Hypothalamus (tissue), 51 donors: ENCODE measurements at regions not wholly inside any gene's neighbourhood (a gene's known extent, or its start where the extent isn't known, plus 50 kb on each side); places are given as distances from the start of the nearest gene placed in this dataset.

Experiments used
- DNase-seq, 51 donors: peaks; one replicate each; lab custom pipeline; 2025; lab: John Stamatoyannopoulos, UW

DNA sequence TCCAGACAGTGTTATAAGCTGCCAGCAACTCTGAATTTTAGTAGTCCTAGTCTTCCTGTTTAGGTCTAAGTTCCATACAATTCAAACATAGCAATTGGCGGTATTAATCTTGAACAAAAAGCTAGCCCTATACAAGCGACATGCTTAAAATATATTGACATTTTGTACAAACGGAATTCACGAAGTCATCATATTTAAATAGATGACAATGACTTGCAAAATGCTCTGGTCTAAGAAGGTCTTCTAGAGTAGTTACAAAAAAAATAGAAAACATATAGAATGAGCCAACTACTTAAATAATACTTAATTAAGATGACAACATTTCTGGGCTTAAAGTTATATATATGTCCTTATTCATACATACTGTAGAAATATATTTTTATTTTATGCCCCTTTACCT is 446.6 kb downstream of the ANKRD7 start:
- no peak for DNase-seq

DNA sequence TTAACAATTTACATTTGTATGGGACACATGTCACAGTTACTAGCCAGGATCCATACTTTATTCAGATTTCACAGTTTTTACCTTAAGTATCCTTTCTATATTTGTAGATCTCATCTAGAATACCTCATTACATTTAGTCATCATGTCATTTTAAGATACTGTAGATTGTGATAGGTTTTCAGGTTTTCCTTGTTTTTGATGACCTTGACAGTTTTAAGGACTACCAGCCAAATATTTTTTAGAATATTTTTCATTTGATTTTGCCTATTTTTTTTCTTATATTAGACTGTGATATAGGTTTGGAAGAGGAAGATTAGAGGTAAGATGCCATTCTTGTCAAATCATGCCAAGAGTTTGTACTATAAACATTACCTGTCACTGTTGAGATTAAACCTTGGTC is 460.3 kb downstream of the ANKRD7 start:
- no peak for DNase-seq

DNA sequence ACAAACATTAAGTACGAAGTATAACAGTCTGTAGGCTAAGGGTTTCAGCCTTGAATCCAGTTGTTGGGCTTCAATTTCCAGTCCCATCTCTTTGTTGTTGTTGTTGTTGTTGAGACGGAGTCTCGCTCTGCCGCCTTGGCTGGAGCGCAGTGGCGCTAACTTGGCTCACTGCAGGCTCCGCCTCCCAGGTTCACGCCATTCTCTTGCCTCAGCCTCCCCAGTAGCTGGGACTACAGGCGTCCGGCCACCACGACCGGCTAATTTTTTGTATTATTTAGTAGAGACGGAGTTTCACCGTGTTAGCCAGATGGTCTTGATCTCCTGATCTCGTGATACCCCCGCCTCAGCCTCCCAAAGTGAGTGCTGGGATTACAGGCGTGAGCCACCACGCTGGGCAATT is 464.9 kb downstream of the ANKRD7 start:
- no peak for DNase-seq

DNA sequence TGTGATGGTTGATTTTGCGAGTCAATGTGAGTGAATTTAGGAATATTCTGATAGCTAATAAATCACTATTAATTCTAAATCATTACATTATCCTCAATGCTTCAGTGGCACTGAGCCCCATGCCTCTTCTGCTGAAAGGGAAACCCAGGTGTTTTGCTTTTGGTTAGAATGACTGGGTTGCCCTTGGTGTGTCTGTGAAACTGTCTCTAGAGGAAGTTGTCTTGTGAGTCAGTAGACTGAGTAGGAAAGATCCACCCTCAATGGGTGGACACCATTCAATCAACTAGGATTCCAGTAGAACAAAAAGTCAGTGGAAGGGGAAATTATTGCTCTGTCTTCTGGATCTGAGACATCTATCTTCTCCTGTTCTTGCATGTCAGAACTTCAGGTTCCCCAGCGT is 472.4 kb downstream of the ANKRD7 start:
- no peak for DNase-seq

DNA sequence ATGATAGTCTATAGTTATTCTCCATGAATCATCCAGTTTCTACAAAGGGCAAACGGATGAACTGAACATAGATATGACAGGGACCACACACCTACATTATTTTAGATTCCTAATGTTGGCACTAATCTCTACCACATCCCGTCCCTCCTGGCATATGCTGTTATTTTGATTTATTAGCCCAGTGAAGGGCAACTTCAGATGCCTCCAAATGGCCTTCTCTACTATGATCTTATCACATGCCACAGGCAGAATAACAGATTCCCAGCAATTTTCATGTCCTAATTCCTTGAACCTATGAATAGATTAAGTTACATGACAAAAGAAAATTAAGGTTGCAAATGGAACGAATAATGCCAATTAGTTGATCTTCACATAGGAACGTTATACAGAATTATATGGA is 474.7 kb downstream of the ANKRD7 start:
- no peak for DNase-seq

DNA sequence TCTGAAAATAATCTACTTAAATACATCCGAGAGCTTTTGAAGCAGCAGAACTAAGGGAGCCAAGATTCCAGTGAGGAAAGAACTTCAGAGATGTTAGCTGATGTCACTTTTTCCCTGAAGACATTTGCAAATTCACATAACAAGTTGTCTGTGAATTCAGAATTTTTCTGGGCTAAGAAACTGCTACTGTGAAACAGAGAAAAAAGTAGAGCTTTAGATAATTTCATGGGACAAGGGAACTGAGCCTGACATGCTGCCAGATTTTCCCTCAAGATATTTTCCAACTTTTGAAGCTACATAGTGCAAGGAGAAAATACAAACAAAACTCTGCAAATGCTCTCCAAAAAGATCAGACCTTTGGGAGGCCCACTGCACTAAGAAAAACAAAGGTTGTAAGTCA is 484.2 kb downstream of the ANKRD7 start:
- DNase-seq, result no peak

DNA sequence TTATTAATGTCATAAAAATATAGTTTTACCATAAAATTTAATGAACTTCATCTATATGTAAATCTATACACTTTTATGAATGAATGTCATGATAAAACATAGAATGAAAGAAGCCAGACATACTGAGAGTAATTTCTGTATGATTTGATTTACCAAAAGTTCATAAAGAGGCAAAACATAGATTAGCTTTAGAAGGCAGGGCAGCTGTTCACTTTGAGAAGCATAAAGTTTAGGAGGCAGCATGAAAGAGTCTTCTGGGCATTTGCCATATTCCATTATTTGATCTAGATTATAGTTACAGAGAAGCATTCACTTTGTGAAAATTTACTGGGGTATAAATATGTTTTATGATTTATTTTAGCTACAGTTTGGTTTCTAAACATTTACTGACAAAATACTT is 487.2 kb downstream of the ANKRD7 start:
- DNase-seq, result no peak

DNA sequence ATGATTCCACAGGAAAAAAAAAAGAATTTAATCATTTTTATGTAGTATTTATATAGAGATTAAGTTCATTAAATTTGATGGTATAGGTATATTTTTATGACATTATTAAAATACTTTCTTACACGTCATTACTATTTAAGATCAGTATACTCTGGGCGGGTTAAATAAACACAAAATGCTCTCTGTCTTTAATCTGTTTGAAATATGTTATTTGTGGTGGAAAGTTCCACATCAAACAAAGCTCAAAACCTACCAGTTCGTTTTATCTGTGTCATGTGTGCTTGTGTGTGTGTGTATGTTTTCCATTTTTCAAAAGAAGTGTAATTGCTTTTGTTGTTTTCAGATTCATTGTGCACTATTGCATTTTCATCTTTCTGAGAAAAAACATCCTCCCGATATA is 488.5 kb downstream of the ANKRD7 start:
- no peak for DNase-seq

DNA sequence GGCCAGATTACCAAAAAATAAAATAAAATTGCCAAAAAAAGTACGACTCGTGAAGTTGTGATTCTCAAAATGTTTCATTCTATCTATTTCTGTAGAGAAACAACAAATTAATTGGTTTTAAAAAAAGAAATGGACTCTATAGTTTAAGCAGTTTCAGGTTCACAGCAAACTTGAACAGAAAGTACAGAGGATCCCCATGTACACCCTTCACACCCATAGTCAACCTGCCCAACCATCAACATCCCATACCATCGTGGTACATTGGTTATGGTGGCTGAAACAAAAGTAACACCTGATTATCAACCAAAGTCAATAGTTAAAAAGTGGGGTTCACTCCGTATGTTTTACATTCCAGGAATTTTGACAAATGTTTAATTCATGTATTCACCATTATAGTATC is 496.1 kb downstream of the ANKRD7 start:
- DNase-seq, result no peak

DNA sequence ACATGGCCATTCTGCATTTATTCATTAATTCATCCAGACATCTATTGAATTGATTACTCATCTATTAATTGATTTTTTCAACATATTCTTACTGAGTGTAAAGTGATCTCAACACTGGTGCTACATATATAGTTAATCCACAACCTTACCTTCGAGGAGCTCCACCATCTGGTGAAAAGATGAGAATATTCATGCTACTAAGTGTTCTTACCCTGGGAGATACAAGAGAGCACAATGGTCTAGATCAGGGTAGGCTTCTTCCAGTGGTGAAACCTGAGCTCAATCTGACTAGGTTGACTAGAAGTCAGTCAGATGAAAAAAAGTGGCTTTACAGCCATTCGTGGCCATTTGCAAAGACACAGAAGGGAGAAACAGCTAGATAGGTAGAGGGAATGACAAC is 507.4 kb downstream of the ANKRD7 start:
- DNase-seq, result no peak

DNA sequence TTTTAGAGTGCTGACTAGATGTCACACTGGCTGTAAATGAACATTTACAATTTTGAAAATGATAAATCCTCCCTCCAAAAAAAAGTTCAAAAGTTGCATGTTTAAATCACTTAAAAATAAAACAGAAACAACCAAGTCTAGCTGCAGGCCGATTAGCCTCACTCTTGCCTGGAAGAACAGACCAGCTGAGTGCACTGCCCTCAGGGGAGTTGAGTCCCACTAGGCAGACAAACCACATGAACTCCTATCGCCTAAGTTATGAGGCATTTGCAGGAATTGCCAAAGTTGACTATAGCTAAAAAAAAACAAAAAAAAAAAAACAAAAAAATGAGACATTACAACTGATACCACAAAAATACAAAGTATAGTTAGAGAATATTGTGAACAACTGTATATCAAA is 510.0 kb downstream of the ANKRD7 start:
- no peak for DNase-seq

DNA sequence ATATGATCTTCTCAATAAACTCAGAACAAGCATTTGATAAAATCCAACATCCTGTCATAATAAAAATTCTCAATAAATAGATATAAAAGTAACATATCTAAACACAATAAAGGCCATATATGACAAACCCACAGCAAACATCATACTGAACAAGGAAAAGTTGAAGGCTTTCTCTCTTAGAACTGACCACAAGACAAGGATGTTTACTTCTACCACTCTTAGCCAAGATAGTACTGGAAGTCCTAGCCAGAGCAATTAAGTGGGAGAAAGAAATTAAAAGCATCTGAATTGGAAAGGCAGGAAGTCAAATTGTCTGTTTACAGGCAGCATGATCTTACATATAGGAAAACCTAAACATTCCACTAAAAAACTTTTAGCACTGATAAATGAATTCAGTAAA is 510.9 kb downstream of the ANKRD7 start:
- no peak for DNase-seq

DNA sequence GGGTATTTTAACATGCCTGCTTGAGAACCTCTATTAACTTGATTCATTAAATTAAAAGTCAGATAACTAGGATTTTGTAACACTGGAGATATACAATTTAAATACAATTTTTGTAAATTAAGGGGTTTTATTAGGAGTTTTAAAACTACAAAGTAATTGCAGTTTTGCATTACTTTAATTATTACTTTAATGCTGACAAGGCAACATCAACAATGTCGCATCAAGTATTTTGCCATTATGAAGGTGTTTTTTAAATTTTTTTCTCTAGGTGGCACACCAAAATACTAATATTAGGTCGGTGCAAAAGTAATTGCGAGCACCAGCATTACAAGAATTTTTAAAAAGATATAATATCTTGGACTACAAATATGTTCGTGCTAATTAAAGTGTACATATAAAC is 513.4 kb downstream of the ANKRD7 start:
- no peak for DNase-seq

DNA sequence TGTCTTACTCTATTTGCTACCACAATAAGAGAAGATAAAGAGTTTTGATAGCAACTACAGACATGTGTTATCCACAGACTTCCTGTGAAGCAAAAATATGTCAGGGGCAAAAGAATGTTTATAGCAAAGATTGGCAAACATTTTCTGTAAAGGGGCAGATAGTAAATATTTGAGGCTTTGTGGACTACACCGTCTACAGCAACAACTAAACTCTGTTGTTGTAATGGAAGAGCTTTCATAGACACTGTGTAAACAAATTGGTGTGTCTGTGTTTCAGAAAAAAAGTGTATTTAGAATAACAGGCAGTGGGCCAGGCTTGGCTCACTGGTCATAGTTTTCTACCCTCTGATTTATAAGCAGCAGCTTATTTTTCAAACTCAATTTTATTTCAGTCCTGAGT is 521.4 kb downstream of the ANKRD7 start:
- DNase-seq, result no peak

DNA sequence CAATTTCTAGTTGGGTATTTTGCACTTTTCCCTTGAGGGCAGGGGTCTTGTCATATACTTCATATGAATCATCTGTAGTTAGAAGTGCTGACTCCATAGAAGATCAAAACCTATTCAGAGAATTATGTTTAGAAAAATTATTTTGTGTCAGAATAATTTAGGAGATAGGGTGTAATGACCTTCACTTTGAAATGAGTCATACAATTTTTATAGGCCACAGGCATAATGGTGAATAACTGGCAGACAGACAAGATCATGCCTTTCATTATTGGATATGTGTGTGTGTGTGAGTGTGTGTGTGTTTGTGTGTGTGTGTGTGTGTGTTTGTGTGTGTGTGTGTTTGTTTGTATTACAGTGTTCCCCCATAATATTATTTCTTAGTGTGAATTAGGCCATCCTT is 523.0 kb downstream of the ANKRD7 start:
- no peak for DNase-seq

DNA sequence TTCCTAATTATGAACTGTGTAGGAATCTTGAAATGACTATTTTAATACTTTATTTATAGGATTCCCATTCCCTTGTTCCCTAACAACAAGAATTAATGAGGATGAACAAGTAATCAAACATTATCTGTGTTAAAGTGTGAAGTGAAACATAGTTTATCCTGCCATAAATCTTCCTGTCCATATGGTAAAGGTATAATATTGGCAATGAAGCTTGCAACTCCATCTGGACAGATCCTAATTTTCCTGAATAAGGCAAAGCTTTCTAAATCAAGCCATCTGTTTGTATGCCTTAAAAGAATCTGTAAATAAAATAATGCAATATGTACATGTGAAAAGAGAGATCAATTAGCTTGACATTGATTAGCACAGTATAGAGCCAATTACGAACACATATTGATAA is 529.0 kb downstream of the ANKRD7 start:
- no peak for DNase-seq

DNA sequence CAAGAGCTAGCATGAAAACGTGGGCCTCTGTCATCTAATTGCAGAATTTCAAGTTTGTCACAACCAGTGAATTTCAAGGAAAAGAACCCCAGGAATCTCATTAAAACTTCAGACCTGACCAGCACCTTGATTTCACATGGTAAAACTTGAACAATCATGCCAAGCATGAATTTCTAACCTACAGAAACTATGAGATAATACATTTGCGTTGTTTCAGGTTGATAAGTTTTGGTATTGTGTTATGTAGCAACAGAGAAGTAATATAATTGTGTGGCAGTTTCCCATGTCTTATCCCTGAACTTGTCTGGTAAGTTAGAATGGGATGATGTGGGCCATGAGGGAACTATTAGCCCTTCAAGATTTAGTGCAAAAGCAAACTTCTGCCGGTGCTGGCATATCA is 530.1 kb downstream of the ANKRD7 start:
- no peak for DNase-seq

DNA sequence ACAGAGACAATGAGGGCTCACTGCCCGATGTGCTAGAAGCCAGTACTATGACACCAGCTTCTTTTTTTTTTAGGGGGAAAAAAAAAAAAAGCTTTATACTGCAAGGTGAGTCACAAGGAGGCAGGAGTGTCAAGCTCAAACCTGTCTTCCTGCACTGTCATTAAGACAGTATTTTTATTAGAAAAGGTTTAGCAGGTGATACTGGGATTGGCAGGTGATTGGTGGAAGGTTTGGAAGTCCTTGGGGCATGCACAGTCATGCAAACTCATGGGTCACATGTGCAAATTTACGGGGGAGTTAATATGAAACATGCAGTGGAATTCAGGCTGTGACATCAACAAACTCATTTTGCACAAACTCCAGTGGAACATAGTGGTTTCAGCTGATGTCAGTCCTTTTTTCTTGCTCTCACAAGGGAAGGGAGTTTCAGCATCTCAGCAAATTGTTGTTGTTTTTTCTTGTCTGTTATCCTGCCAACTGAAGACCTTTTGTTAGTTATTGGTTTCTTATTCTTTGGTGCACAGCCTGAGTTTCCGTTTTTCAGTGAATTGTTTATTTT is 530.6 kb downstream of the ANKRD7 start:
- DNase-seq, result no peak

DNA sequence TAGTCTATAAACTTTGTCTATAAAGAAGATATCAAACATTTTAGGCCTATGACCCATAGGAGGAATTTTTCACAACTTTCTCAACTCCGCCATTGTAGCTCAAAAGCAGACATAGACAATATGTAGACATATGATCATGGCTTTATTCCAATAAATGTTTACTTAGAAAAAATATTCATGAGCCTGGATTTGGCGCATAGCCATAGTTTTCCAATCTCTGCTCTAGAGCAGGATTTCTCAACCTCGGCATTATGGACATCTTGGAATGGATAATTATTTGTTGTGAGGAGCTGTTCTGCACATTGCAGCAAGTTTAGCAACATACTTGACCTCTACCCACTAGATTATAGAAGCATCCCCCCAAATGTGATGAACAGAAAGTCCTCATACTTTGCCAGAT is 532.6 kb downstream of the ANKRD7 start:
- no peak for DNase-seq

DNA sequence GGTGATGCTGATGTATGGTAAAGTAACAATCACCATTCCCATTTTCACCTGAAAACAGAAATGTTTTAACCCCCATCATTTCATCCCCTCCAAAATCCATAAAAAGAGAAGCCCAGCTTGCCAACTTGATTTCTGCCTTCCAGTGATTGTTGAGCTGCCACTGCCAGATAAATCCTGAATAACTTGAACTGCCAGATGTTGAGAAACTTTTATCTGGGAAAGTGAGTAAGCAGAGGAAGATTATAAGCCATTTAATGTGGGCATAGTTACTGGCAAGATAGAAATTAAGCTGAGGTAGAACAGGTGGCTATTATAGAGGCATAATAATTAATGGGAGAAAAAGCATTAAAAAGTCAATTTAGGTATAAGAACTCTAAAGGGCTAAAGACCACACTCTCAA is 534.1 kb downstream of the ANKRD7 start:
- DNase-seq, result no peak

DNA sequence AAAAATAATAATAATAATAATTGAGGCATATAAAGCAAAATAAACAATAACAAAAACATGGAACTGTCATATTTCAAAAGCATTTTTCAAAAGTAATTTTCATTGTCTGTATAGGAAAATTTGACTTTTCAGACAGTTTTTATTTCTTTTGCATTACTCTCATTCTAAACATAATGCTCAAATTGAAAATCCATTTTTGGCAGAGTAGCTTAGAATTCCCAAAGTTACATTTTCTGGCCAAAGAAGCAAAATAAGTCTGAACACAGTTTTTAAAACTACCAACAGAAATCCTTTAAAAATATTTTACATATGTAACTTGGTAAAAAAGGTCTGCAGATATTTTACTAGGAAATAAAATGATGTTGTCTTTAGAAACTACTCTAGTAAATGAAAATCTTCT is 535.4 kb downstream of the ANKRD7 start:
- no peak for DNase-seq

DNA sequence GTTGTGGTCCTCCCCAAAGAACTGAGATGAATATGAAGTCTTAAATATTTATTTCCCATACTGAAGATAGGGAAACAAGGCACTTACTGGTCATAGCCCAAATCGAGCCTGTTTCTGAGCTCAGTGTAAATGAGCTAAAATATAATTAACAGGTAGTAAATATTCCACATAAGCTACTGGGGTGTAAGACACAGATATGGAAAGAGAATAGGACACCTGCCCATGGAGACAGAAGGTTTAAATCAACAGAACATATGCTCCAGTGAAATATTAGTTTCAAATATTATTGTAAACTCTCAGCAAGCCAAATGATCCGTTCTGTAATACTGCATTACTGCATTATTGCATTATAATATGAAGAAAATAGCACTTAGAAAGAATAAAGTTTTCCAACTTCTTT is 537.9 kb downstream of the ANKRD7 start:
- DNase-seq, result no peak

DNA sequence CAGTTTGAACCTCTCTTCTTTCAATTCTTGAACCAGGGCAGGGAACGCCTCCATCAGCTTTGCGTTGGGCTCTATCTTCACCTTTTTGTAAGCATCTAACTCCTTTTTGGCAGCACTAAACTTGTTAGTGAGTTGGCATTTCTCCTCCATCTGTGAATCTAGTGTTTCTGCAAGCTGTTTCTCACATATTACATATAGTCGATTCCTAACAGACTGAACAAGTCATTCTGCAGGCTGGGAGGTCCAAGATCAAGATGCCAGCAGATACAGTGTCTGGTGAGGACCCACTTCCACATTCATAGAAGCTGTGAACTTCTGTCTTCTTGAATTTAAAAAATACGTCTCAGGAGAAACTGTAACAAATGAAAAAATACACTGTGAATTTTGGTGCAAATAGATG is 539.7 kb downstream of the ANKRD7 start:
- no peak for DNase-seq

DNA sequence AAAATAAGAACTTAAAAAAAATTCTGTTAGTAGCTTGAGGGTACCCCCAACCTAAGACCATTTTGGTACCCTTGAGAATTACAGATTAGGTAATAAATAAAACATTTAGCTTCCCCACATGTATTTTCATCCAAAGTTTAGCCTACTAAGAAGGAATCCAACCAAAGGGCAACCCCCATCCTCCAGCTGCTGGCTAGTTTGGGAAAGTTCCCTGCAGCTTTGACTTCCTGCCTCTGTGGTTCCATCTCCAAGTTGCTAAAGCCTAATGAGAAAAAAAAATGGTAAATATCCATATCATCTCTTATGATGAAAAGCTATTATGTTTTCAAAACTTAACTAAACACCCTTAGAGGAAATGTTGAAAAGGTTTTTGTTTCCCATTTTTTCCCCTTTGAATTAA is 547.2 kb downstream of the ANKRD7 start:
- DNase-seq, result no peak
